Embryonic facial prominence (tissue), 1 donor: ENCODE measurements at regions not wholly inside any gene's neighbourhood (a gene's known extent, or its start where the extent isn't known, plus 50 kb on each side); places are given as distances from the start of the nearest gene placed in this dataset.
A peak's percentile ranks its signal among the peaks of the same experiment; 100 is the strongest.

ENCODE experiments used
- DNase-seq: peaks from one replicate; pipeline ENCODE4 v3.0.0-alpha.2; 2016; ENCODE audit errors: extremely low spot score

DNA sequence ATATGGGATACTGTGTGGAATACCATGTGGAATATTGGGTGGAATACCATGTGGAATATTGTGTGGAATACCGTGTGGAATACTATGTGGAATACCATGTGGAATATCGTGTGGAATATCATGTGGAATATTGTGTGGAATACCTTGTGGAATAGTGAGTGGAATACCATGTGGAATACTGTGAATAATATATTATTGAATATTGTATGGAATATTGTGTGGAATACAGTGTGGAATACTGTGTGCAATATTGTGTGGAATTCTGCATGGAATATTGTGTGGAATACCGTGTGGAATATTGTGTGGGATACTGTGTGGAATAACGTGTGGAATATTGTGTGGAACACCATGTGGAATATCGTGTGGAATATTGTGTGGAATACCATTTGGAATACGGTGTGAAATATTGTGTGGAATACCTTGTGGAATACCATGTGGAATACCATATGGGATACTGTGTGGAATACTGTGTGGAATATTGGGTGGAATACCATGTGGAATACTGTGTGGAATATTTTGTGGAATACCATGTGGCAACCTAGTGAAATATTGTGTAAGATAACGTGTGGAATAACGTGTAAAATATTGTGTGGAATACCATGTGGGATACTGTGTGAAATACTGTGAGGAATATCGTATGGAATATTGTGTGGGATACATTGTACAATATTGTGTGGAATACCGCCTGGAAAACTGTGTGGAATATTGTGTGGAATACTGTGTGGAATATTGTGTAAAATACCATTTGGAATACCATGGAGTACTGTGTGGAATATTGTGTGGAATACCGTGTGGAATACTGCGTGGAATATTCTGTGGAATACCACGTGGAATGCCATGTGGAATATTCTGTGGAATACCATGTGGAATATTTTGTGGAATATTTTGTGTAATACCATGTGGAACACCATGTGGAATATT, 133.9 kb upstream of the CHST15 start:
- DNase-seq = no peak

GRCh38 chr10:124226271-124227054, 133.1 kb upstream of the CHST15 start:
- DNase-seq = no peak

- DNase-seq = no peak
Measured at GRCh38 chr10:124225467-124226270, 132.3 kb upstream of the CHST15 start.

DNA sequence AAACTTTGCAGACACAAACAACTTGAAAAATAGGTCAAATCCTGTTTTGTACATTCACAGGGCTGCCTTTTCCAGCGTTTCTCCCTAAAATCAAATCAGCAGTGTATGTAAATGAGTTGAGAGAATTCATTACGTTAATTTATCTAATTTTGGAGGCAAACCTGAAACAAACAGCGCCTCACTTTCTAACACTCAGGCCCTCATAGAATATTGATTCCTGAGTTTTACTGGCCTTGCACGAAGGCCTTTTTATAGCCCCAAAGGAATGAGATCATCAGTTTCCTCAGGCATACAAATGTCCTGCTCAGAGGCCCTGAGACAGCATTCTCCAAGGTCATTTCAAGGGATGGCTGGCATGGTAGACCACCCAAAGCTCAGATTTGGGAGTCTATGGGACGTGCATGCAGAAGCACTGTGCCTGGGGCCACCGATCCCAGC, 131.7 kb upstream of the CHST15 start:
- no peak for DNase-seq

- no peak for DNase-seq
Measured at GRCh38 chr10:124224331-124225028, 131.1 kb upstream of the CHST15 start.

DNA sequence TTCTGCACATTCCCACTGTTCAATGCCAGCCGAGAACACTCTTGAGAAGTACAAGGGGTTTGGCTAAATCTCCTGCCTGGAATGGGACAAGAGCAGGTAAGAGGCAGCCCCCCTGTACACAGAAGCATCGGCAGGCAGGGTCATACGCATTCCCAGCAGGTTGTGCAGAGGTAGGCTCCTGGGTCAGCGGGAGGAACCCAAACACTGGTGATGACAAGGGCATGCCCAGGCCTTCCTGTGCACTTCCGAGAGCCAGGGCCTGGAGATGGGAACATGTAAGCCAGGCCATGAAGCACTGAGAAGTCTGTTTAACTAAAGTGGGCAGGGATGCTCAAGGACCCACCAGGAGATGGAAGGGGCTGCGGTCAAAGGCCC, 130.3 kb upstream of the CHST15 start:
- no peak for DNase-seq

- DNase-seq = no peak
Measured at GRCh38 chr10:124222988-124223710, 129.8 kb upstream of the CHST15 start.

DNA sequence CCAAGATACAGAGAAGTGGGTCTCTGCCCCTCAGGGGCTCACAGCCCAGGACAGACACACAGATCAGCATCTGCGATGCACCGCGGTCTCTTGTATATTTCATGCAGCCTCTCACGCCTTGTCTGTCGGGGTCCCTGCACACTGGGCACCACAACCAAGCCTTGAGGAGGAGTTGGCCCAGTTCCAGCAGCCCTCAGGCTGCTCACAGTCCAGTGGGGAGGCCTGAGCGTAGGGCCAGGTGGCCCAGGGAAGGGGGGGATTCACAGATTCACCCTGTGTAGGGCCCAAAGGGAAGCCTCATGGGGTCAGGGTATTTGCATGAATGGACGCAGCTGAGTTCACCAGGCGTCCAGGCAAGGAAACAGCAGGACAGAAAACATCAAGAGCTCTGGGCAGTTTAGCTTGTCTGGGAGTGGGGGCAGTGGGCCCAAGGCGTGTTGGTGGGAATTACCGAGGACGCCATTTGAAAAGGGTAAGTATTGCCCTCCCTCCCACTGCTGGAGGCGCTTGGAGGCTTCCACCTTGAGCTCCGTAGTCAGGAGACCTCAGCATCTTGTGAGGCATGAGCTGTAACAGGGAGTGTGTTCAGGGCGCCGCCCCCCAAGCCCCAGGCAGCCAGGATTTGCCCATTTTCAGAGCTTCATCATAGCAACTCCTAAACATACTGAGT, 129.1 kb upstream of the CHST15 start:
- DNase-seq = no peak

DNA sequence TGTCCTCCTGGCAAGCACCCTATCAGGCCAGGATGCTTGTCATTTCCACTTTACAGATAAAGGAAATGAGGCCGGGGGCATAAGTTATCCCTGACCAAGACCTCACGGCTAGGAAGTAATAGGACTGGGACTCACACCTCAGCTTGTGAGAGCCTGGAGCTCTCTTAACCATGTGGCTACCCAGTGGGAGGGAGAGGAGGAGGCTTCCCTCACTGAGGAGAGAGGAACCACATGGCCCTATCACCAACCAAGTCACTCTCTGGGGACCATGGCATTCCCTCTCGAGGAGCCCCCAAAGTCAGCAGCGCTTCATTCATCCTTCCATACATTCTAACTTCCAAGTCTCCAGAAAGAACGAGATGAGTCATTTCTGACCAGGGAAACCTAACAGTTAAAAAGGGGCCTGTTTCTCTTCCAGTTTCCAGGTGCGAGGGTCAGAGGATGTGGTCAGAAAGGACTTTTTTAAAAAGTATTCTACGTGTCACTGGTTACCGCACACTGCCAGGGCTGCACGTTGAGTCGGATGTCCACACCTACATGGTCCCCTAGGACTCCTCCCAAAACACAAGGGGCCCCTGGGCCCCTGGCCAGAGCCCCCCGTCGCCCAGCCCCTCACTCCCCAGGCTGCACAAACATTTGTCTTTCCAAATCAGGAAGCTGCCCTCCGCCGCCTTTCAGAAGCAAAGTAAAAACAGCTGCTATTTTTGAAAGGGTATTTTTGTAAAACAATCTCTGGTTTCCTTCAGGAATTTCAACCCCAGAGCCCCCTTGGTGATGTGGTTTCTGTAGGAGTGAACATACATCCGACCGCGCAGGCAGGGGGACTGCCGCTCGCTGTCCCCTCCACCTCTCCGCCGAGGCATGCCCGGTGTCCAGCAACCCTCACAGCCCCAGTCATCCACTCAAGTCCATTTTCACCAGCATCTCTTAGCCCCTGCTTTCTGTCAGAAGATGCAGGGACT, 128.2 kb upstream of the CHST15 start:
- DNase-seq = peak; percentile 26

- no peak for DNase-seq
Measured at GRCh38 chr10:124220971-124221355, 127.6 kb upstream of the CHST15 start.

- no peak for DNase-seq
Measured at GRCh38 chr10:124220547-124220946, 127.1 kb upstream of the CHST15 start.

DNA sequence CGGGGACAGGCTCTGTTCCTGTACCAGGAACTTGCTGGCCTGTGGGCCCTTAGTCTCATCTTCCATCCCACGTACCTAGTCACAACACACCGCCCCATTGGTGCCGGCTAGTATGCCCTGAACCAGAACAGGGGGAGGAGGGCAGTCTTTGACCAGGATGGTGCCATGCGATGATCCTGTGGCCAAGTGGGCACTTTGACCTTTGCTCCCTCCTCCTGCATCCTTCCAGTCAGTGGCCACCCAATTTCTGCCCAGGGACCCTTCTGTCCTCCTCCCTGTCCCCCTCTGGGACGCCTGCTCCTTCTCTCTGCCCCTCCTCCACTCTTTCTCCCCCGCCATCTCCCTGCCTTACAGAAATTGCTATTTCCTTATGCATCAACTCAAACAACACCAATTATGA, 126.3 kb upstream of the CHST15 start:
- no peak for DNase-seq

DNA sequence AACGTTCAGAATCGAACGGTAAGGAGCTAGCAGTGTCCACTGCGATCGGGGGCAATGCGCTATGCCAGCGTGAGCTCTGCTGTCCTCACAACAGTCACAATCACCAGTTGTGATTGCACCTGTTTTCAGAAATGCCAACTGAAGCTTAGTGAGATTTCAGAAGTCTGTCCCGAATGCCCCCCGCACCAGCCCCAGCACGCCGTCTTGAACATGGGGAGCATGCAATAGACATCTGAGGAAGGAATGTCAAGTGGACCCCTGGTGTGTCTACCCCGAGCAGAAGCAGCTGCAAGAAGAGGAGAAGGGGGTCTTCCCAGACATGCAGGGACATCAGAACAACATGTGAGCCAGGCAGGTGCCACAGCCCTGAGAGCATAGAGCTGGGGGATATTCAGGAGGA, 125.7 kb upstream of the CHST15 start:
- no peak for DNase-seq

DNA sequence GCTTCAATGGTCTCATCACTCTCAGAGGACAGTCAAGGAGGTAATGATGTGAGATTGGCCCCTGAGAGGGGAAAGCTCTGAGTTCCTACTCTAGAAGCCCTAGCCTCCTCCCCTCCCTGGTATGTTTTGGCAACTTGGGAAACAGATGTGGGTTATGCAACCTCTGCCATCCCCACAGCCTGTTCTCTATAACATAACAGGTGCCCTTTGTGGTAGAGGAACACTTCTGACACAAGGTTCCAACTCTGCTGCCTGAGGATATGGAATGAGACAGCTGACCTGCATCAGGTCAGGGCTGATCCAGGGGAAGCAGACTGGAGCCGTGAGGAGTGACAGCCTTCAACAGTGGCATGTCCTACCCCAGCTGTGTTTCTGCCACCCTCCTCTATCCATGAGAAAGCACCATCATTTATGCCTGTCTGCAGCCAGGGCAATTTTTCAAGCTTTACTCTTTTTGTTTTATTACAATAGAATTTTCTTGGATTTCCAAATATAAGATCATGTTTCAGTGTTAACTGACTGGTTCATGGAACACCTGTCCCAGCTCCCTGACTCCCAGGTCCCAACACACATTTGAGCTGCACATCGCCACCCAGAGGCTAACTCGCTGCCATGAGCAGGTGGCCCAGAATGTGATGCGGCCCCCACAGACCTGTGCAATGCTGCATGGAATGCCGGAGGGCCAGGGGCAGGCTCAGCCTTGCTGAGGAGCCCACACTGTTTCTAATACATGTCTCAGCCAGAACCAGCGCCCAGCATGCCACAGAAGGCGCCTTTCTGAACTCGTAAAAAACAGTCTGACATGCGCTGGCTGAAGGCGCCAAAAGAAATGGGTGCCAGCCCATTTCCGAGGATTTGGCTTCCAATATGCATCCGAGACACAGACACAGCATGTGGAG, 124.8 kb upstream of the CHST15 start:
- no peak for DNase-seq

DNA sequence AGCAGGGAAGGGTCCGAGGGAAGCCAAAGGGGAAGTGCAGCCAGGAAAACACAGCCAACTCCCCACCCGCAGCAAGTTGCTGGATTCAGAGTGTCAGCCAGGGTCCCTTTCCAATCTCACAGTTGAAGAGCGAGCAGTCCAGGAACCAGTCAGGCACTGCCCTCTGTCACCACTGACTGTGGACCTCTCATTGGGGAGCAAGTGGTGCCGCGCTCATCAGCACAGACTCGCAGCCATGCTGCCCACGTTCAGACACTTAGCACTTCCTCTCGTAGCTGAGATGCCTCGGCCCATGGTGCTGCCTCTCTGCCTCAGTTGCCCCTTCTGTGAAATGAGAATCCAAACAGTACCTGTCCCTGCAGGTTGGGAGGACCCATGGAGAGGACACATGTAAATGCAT, 123.6 kb upstream of the CHST15 start:
- DNase-seq = no peak

- no peak for DNase-seq
Measured at GRCh38 chr10:124214610-124215375, 121.4 kb upstream of the CHST15 start.

GRCh38 chr10:124213899-124214510, 120.6 kb upstream of the CHST15 start:
- no peak for DNase-seq
